ENCODE measurements at regions not wholly inside any gene's neighbourhood (a gene's known extent, or its start where the extent isn't known, plus 50 kb on each side); places are given as distances from the start of the nearest gene placed in this dataset.

GRCh38 chr2:176643646-176644045 lies 374.4 kb downstream of the MTX2 start:
- no peak for DNase-seq
- no peaks in the 10 kb centered on the region for H3K36me3 ChIP-seq
- no peaks in the 10 kb centered on the region for H3K9me3 ChIP-seq
- no peak for TF ChIP-seq CTCF (IDR thresholded peaks at IDR 0.05)
- no peak overlapping the region for H3K27ac ChIP-seq
- no peak overlapping the region for H3K4me3 ChIP-seq
- no peaks in the 10 kb centered on the region for H3K4me1 ChIP-seq
- H3K27me3 ChIP-seq = peaks cover 0 to 35% of the 10 kb centered on the region in 2 donors
- intact Hi-C loops (cut with DNase I; ENCODE audit: low total_unique reads) = no loop called here

DNA sequence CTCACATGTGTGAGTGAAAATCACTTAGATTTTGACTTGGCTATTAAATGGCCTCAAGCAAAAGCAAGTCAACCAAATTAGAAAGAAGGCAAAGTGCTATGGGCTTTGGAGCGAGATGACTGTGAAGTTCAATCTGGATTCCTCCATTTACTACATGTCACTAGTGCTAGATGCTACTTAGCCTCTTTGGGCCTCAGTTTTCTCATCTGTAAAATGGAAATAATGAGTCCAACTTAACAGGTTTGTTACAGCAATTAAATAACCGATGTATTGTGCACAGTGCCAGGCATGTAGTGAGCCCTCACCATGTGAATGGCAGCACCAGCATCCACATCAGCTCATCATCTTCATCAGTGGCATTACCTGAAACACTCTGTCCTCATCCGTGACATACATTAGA lies 376.3 kb downstream of the MTX2 start:
- H3K4me1 ChIP-seq = no peaks in the 10 kb centered on the region
- no peak for TF ChIP-seq CTCF (IDR thresholded peaks at IDR 0.05)
- no peak overlapping the region for H3K4me3 ChIP-seq
- no peak overlapping the region for H3K27ac ChIP-seq
- peaks cover 0 to 23% of the 10 kb centered on the region in 2 donors for H3K27me3 ChIP-seq
- intact Hi-C loops (cut with DNase I; ENCODE audit: low total_unique reads) = no loop called here
- DNase-seq = no peak
- H3K36me3 ChIP-seq = no peaks in the 10 kb centered on the region
- no peaks in the 10 kb centered on the region for H3K9me3 ChIP-seq

DNA sequence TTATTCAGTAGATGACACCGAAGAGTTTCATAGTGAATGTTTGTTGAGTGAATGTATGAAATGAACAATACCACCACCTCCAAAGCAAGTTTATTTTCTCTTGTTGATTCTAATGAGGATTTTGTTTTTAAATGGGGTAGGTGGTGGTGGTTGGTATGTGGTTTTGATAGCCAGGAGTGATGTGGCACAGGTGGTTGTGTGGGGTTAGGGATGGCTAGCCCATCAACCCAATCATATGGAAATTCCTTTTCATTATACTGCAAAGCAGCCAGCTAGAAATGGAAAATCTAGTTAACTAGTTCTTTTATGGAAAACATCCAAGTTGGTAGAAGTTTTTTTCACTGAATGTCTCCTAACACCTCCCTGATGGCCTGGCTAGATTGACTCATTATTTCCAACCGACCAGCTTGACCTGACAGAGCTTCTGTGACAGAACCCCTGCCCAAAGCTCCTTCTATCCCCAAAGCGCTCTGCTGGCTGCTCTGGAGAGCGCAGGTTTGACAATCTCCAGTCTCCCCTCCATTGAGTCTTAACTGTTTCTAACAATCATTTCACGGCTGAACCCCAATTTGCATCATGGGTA lies 376.9 kb downstream of the MTX2 start:
- H3K9me3 ChIP-seq = no peaks in the 10 kb centered on the region
- H3K4me3 ChIP-seq = no peak overlapping the region
- no peak for TF ChIP-seq CTCF (IDR thresholded peaks at IDR 0.05)
- intact Hi-C loops (cut with DNase I; ENCODE audit: low total_unique reads) = no loop called here
- H3K27me3 ChIP-seq = peaks cover 0 to 20% of the 10 kb centered on the region in 2 donors
- no peak for DNase-seq
- H3K4me1 ChIP-seq = no peaks in the 10 kb centered on the region
- no peaks in the 10 kb centered on the region for H3K36me3 ChIP-seq
- no peak overlapping the region for H3K27ac ChIP-seq

DNA sequence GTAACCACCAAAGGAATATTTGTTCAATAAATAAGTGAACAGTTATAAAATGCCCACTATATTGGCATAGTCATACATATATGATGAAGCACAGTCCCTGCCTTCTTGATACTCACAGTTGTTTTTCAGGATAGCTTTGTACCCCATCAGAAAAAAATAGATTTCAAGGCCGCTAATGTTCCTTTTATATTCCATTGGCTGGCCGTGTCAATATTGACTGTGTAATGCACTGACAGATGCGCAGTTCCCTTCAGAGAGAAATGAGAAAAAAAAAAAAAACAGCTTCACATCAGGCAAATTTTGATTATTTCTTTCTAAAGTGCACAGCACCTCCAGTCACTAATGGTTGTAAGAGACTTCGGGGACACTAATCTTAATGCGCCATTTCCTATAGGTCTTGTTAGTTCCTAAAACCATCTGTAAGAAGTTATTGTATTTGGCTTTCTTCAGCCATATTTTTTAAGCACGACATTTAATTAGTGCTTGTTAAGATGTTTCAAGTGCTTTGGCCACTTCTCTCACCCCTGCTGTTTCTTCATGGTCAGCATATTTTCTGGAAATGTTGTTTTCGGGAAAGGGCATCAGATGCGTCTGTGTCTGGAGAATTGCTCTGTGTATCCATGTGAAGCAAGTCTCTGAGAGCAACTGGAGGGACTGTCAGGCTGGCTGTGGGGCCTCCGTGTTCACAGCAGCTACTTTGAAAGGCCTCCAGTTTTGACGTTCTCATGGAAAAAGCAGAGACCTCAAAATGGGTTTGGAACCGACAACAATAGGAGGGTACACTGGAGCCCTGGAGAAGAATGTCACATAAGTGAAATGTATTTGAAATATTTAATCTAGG lies 378.3 kb downstream of the MTX2 start:
- no peak for TF ChIP-seq CTCF (IDR thresholded peaks at IDR 0.05)
- Histone ChIP-seq H3K36me3 (no peaks in the 10 kb centered on the region), H3K9me3 (no peaks in the 10 kb centered on the region), H3K27ac (no peak overlapping the region), H3K4me3 (no peak overlapping the region), H3K4me1 (no peaks in the 10 kb centered on the region), H3K27me3 (peaks cover 0 to 19% of the 10 kb centered on the region in 2 donors)
- intact Hi-C loops (cut with DNase I; ENCODE audit: low total_unique reads) = no loop called here
- no peak for DNase-seq

DNA sequence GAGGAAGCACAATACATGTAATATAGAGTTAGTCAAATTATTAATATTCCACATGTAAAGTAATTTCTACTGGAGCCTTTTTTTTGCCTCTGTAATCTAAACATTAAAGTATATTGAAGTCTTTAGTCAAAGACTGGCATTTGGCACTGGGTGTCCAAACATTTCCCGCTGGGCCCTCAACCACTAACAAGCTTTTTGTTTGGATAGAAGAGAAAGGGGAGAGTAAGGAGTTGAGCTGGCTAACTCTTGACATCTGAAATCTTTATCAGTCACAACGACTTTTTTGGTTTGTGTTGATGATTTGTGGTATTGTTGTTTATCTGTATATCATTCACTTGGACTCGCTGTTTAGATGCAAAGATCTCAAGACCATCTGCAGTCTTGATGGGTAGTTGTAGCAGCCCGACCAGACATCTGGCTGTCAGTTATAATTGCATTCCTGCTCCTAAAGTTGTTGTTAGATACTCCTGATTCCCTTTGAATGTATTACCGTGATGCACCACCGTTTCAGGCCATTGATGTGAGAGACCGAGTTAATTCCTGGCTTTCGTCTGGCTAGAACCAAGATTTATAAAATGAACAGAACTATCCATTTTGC lies 379.6 kb downstream of the MTX2 start:
- no peak overlapping the region for H3K27ac ChIP-seq
- intact Hi-C loops (cut with DNase I; ENCODE audit: low total_unique reads) = no loop called here
- H3K36me3 ChIP-seq = no peaks in the 10 kb centered on the region
- no peaks in the 10 kb centered on the region for H3K9me3 ChIP-seq
- H3K4me3 ChIP-seq = no peak overlapping the region
- no peak for DNase-seq
- H3K4me1 ChIP-seq = peaks cover 0 to 4% (median under 1%) of the 10 kb centered on the region in 4 donors
- H3K27me3 ChIP-seq = peaks cover 0 to 17% of the 10 kb centered on the region in 2 donors
- TF ChIP-seq CTCF (IDR thresholded peaks at IDR 0.05) = no peak

All from tibial artery (tissue), 4 donors.